OCI-LY7 (cell line): ENCODE measurements at regions not wholly inside any gene's neighbourhood (a gene's known extent, or its start where the extent isn't known, plus 50 kb on each side); places are given as distances from the start of the nearest gene placed in this dataset.

ENCODE experiments used
- BruUV-seq: library from RNA; stranded (reverse); fragments of 400-500 nt; replicated peaks from 2 replicates; lab custom pipeline; 2021; lab: Mats Ljungman, UMichigan
- CTCF ChIA-PET: fragments of 300-600 bp; sonication (Branson Sonifier 250); formaldehyde crosslinking; loops from one replicate; lab custom pipeline; 2022; ENCODE audit warnings: antibody characterized with exemption; ENCODE audit not compliant: unreplicated experiment; lab: Charles Lee
- POLR2A ChIA-PET: fragments of 300-600 bp; sonication (Branson Sonifier 250); formaldehyde crosslinking; loops from one replicate; lab custom pipeline; 2022; ENCODE audit warnings: antibody characterized with exemption; lab: Charles Lee
- DNase-seq: peaks from one replicate; pipeline ENCODE4 v3.0.0-alpha.2; 2015; ENCODE audit warnings: low spot score
- H2AFZ ChIP-seq: fragments of 200-600 bp; sonication (generic), shearing (Covaris generic); 2 replicates; pipeline ENCODE4 v1.6.1; 2014; ENCODE audit warnings: mild to moderate bottlenecking, antibody characterized with exemption, low read length, moderate library complexity
- H3K27ac ChIP-seq: fragments of 200-600 bp; sonication (generic); 2 replicates; pipeline ENCODE4 v1.5.1; 2014; ENCODE audit warnings: mixed run types, low read depth, mild to moderate bottlenecking, moderate library complexity, low read length, inconsistent platforms; ENCODE audit not compliant: poor library complexity, severe bottlenecking
- H3K36me3 ChIP-seq: fragments of 200-600 bp; sonication (generic); 2 replicates; pipeline ENCODE4 v1.6.1; 2014; ENCODE audit warnings: mild to moderate bottlenecking, antibody characterized with exemption, low read length, moderate library complexity, mixed read lengths; ENCODE audit not compliant: insufficient read depth
- H3K4me1 ChIP-seq: fragments of 200-600 bp; sonication (generic); 2 replicates; pipeline ENCODE4 v1.5.1; 2014; ENCODE audit warnings: mild to moderate bottlenecking, low read length; ENCODE audit not compliant: insufficient read depth, poor library complexity, severe bottlenecking
- H3K4me2 ChIP-seq: fragments of 200-600 bp; sonication (generic); 2 replicates; pipeline ENCODE4 v1.6.1; 2014; ENCODE audit warnings: mild to moderate bottlenecking, low read length
- H3K4me3 ChIP-seq: fragments of 200-600 bp; sonication (generic); 2 replicates; pipeline ENCODE4 v1.5.1; 2014; ENCODE audit warnings: mild to moderate bottlenecking, low read depth, low read length; ENCODE audit not compliant: poor library complexity, severe bottlenecking
- H3K79me2 ChIP-seq: fragments of 200-600 bp; sonication (generic); 2 replicates; pipeline ENCODE4 v1.6.1; 2016; ENCODE audit warnings: low read depth, mild to moderate bottlenecking, low read length, moderate library complexity, mixed read lengths; ENCODE audit not compliant: insufficient read depth
- H3K9me2 ChIP-seq: fragments of 200-600 bp; sonication (generic); 2 replicates; pipeline ENCODE4 v1.6.1; 2016; ENCODE audit warnings: mild to moderate bottlenecking, low read length, mixed read lengths; ENCODE audit not compliant: insufficient read depth
- H3K9me3 ChIP-seq: fragments of 200-600 bp; sonication (generic); 2 replicates; pipeline ENCODE4 v1.6.1; 2014; ENCODE audit warnings: mild to moderate bottlenecking, mixed run types, low read length, mixed read lengths
- H4K20me1 ChIP-seq: fragments of 200-600 bp; sonication (generic); 2 replicates; pipeline ENCODE4 v1.6.1; 2014; ENCODE audit warnings: mild to moderate bottlenecking, antibody characterized with exemption, low read length, moderate library complexity, mixed read lengths; ENCODE audit not compliant: insufficient read depth
- EZH2phosphoT487 ChIP-seq: fragments of 200-600 bp; sonication (generic); IDR thresholded peaks from 2 replicates; pipeline ENCODE4 v1.6.1; 2018; ENCODE audit warnings: low read depth, borderline replicate concordance, mild to moderate bottlenecking, mixed run types, antibody characterized with exemption, low read length, moderate library complexity, mixed read lengths
- intact Hi-C: fragments of 100-400 bp; cut with micrococcal nuclease; formaldehyde crosslinking; loops from one replicate; pipeline ENCODE4 v1.10.0; 2022; ENCODE audit not compliant: unreplicated experiment
- TF ChIP-seq, protein P1 (sequence below): fragments of 200-600 bp; sonication (generic); conservative IDR thresholded peaks from 2 replicates; pipeline ENCODE4 v1.5.1; 2014; ENCODE audit warnings: mild to moderate bottlenecking, antibody characterized with exemption, low read length, moderate library complexity, mixed read lengths

DNA sequence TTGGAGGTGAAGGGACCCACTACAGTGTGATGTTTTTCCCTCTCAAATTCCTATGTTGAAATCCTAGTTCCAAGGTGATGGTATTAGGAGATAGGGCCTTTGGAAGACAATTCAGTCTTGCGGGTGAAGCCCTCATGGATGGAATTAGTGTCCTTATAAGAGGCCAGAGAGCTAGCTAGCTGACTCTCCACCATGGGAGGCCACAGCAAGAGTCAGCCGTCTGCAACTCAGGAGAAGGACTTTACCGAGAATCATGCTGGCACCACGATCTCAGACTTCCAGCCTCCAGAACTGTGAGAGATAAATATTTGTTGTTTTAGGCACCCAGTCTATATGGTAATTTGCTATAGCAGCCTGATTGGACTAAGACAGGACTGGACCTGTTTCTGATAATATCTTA, 461.4 kb downstream of the TSN start:
- H3K4me3 ChIP-seq: no peak overlapping the region
- CTCF ChIA-PET: no interaction called here
- TF ChIP-seq, protein P1, sequence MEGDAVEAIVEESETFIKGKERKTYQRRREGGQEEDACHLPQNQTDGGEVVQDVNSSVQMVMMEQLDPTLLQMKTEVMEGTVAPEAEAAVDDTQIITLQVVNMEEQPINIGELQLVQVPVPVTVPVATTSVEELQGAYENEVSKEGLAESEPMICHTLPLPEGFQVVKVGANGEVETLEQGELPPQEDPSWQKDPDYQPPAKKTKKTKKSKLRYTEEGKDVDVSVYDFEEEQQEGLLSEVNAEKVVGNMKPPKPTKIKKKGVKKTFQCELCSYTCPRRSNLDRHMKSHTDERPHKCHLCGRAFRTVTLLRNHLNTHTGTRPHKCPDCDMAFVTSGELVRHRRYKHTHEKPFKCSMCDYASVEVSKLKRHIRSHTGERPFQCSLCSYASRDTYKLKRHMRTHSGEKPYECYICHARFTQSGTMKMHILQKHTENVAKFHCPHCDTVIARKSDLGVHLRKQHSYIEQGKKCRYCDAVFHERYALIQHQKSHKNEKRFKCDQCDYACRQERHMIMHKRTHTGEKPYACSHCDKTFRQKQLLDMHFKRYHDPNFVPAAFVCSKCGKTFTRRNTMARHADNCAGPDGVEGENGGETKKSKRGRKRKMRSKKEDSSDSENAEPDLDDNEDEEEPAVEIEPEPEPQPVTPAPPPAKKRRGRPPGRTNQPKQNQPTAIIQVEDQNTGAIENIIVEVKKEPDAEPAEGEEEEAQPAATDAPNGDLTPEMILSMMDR: no peak
- no peak for TF ChIP-seq EZH2phosphoT487
- DNase-seq: no peak
- H2AFZ ChIP-seq: no peak overlapping the region
- POLR2A ChIA-PET: no interaction called here
- intact Hi-C loops: no loop called here
- H3K9me3 ChIP-seq: no peaks in the 10 kb centered on the region
- H3K27ac ChIP-seq: no peak overlapping the region
- H3K4me1 ChIP-seq: no peaks in the 10 kb centered on the region
- H3K36me3 ChIP-seq: no peaks in the 10 kb centered on the region
- no peaks in the 10 kb centered on the region for H4K20me1 ChIP-seq
- no peaks in the 10 kb centered on the region for H3K79me2 ChIP-seq
- H3K9me2 ChIP-seq: no peaks in the 10 kb centered on the region
- BruUV-seq: no TSS peak
- H3K4me2 ChIP-seq: no peak overlapping the region

DNA sequence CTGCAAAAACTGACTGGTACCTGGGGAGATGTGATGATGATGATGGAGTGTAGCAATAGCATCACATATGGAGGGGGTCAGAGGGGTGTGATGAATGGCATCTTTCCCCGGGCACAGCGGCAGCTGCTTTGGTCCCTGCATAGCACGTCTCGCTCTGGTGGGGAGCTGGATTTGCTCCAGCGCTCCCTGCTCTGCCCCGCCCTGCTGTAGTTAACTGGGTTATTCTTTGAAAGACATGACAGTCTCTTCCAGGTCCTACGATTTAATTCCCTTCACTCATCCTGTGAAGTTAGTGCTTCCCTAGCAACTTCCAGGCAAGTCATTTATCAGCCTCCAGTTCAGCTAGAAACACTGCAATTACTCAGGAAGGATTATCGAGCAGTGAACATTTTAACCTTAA, 463.1 kb downstream of the TSN start:
- H3K4me3 ChIP-seq: no peak overlapping the region
- no peak overlapping the region for H3K27ac ChIP-seq
- no peaks in the 10 kb centered on the region for H3K79me2 ChIP-seq
- H3K4me2 ChIP-seq: no peak overlapping the region
- H3K36me3 ChIP-seq: no peaks in the 10 kb centered on the region
- intact Hi-C loops: no loop called here
- no peaks in the 10 kb centered on the region for H4K20me1 ChIP-seq
- TF ChIP-seq, protein P1: no peak
- no peak for TF ChIP-seq EZH2phosphoT487
- POLR2A ChIA-PET: no interaction called here
- no peaks in the 10 kb centered on the region for H3K9me2 ChIP-seq
- CTCF ChIA-PET: no interaction called here
- H2AFZ ChIP-seq: no peak overlapping the region
- no peaks in the 10 kb centered on the region for H3K4me1 ChIP-seq
- BruUV-seq: no TSS peak
- no peaks in the 10 kb centered on the region for H3K9me3 ChIP-seq
- no peak for DNase-seq

DNA sequence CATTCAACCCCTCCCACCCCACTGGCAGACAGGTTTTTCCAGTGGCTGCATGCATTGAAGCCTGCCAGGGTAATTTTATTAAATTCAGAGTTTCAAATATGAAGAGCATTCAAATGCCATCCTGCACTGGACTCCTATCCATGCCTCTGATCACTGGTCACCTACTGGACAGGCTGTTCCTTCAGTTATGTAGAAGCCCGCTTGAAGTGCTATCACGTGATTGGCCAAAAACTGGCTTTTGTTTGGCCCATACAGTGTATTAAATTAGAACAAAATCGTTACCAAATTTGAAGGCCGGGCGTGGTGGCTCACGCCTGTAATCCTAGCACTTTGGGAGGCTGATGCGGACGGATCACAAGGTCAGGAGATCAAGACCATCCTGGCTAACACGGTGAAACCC, 464.1 kb downstream of the TSN start:
- H3K9me2 ChIP-seq: no peaks in the 10 kb centered on the region
- H4K20me1 ChIP-seq: no peaks in the 10 kb centered on the region
- no peak overlapping the region for H3K4me3 ChIP-seq
- ChIA-PET CTCF (no interaction called here), POLR2A (no interaction called here)
- BruUV-seq: no TSS peak
- no peaks in the 10 kb centered on the region for H3K9me3 ChIP-seq
- no peak for DNase-seq
- H3K36me3 ChIP-seq: no peaks in the 10 kb centered on the region
- no peaks in the 10 kb centered on the region for H3K79me2 ChIP-seq
- no peak for TF ChIP-seq EZH2phosphoT487
- TF ChIP-seq, protein P1: no peak
- intact Hi-C loops: no loop called here
- H2AFZ ChIP-seq: no peak overlapping the region
- H3K27ac ChIP-seq: no peak overlapping the region
- no peaks in the 10 kb centered on the region for H3K4me1 ChIP-seq
- no peak overlapping the region for H3K4me2 ChIP-seq
